Stimulated activated CD4-positive, alpha-beta T cell treated with anti-CD3 and anti-CD28 coated beads, Interleukin-15, amount 100 ng/mL, for 24 hours (primary cell): ENCODE measurements at regions not wholly inside any gene's neighbourhood (a gene's known extent, or its start where the extent isn't known, plus 50 kb on each side); places are given as distances from the start of the nearest gene placed in this dataset.
"Not testable (repeated sequence)": the region's sequence is repeated elsewhere in the genome, so short reads cannot be mapped to it uniquely, and the experiment has no call there.

Experiments
- DNase-seq: peaks from one replicate; pipeline ENCODE4 v3.0.0-alpha.2; 2020

DNA sequence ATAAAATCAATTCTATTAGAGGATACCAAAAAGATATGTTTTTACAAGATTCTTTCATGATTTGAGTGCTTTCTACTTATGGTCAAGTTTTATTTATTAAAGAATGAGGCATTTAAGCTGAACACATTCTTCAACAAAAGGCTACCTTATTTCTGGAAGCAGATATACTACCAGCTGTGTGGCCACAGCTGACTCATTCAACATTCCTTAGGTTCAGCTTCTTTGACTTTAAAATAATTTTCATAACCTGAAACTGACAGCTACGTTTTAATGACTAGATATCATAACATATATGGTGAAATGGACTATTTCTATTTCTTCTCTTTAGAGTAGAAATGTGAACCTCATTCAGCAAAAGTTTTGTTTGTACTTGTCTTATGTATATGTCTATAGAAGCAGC lies 414.2 kb upstream of the SEMA3C start:
- DNase-seq = no peak

DNA sequence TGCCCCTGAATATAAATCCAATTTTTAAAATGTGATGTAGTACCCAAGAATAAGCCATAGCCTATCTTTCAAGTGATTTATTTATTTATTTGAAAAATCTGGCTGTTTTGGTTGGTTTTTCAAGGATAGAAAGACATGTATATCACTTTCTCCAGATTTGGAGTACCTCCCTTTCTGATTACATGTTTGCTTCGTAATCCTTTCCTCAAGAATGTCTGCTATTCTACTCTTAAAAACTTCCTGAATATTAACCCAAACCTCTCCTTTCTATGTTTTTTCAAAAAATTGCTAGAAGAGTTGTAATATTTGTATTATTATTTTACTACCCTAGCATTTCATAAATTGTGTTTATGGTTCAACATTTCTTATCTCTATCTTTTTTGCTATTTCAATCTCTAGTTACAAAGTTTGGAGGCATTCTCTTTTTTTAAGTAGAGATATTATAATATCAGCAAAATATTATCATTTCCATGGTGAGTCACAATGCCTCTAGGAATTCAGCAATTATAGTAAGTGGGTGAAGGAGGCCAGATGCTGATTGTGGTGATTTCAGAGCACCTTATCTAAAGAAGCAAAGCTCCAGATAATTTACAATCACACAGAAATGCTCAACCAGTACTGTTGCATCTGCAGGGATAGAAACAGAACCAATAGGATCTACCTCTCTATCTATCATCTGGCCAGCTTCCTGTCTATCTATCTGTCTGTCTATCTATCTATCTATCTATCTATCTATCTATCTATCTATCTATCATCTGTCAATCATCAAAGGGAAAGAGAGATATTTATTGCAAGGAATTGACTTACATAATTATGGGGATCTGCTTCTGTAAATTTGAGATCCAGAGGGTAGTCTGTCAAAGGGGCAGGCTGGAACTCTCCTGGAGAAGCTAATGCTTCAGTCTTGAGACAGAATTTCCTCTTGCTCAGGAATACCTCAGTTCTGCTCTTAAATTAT lies 412.5 kb upstream of the SEMA3C start:
- no peak for DNase-seq

DNA sequence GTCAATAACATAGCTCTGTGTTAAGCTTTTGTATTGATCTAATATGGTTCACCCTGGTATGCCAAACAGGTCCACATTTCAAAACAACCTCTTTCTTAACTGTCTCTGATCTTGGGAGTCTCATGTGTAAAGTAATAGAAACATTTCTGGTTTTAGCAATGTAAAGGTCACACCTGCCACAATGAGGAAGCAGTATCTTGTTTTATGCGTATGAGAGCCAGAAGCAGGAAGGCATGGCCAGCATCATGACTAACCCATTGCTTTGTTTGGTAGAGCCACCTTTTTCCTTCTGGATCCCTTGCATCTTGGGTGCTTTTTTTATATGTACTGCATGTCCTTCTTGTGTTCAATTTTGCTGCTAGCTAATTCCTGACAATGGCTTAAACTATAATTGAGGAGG lies 411.3 kb upstream of the SEMA3C start:
- no peak for DNase-seq

DNA sequence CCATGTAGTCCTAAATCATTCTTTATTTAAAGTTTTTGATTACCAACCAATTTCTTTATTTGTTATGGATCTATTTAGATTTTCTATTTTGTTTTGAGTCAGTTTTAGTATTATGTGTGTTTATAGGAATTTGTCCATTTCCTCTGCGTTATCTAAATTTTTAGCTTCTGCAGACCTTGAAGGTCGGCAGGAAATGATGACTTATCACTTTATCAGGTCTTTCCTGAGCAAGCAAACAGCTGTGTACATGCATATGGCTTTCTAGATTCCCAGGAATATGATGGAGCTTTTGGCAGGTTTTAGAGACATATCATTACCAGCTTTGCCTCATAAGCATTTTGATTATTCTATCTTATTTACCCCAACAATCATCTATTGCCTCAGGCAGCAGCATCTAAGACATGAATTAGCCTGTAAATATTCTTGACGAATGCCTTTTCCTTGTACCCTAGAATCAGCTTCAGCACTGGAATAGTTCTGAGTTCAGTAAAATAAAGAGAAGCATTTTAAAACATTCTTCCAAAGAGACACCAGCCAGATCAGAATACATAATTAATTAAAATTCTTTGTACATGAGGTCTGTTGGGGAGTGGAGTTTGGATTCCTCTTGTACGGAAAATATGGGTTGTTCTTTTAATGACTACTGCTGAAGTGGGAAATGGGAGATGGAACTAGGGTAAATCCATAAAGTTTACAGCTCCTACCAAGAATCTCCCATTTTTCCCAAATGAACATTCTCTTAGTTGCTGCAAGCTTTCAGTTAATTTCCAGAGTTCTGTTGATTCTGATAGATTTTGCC lies 408.8 kb upstream of the SEMA3C start:
- DNase-seq = no peak

DNA sequence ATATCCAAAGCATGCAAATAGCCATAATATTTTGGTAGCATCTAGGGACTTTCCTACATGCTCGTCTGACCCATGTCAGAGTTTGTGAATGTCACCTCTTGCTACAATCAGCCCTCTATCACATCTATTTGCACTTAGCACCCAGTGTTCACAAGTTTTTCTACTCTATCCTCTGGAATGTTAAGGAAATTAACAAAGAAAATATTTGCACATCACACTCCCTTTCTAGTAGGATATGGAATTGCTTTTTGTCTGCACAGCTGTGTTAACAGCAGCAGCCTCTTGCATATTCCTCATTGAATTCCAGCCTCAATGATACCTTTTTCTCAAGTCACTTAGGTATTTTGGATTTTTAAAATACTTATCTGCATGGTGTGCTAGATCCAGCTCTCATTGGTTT lies 403.1 kb upstream of the SEMA3C start:
- DNase-seq = no peak

DNA sequence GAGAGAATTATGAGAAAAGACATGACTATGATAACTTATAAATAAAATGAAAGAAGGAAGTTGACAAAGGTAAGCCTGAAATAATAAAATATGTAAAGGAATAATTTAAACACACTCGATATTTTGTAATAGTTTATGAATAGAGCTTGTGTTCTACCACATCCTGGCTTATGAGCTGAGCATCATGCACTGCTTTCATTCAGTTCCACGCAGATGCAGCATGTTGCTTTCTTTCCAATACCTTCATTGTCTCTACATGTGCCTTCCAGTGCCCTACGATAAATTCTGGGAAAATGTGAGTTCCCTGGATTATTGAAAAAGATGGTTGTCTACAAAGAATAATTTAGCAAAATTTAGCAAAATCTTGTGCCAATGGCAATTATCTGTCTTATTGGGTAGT lies 398.9 kb upstream of the SEMA3C start:
- no peak for DNase-seq

DNA sequence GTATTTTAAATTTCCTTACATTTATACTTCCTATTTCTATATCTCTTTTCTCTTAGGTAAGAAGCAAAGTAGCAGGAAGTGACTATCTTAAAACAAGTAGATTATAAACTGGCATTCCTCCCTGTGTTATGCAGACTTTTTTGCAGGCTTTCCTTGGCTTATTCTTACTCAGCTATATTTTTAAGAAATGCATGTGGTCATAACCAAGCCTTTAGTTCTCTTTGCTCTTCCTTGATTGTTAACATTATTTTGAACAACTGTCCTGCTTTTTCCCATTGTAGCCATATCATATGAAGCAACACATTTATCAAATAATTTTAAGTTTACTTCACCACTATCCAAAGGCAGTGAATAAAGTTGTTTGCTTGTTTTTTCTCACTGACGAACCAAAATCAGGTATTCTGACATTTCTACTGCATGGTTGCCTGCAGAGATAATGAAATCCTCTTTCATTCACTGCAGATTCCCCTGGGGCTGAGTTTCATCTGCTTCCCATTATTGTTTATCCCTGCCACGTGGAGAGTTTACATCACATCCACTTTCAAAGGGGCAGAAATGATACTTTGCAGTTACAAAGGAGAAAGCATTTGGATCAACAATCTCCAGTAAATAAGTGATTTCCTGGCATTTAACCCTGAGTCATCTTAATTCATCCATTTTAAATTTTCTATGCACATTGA lies 389.9 kb upstream of the SEMA3C start:
- no peak for DNase-seq

DNA sequence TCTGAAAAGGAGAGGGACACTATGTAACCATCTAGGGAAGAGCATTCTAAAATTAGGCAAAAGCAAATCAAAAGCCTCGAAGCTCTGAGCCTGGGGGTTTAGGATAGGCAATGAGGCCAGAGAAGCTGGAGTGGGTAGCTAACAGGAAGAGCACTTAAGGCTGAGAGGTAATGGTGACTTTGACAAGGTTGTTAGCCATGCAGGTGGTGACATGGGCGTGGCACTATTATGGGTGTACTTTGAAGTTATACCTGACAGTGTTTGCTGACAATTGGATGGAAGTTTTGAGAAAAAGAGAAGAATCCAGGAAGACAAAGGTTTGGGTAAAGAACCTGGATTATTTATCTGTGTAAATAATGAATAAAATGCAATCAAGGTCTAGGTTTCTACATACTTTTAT lies 383.0 kb upstream of the SEMA3C start:
- DNase-seq = no peak

DNA sequence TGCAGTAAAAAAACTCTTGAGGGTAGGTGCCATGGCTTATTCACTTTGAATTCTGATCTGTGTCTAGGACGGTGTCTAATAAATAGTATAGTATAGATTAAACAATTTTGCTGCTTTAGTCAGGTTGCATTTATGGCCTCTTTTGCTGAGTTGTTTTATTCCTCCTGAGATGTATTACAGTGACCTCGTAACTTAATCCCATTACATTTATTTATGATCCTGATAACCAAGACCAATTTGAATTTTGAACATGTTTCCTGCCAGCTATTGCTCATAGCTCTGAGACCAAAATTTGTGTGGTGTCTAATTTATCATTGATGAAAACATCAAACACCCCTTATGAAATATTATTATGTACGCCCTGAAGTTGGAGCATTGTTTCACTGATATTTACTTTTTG lies 381.9 kb upstream of the SEMA3C start:
- DNase-seq = no peak

DNA sequence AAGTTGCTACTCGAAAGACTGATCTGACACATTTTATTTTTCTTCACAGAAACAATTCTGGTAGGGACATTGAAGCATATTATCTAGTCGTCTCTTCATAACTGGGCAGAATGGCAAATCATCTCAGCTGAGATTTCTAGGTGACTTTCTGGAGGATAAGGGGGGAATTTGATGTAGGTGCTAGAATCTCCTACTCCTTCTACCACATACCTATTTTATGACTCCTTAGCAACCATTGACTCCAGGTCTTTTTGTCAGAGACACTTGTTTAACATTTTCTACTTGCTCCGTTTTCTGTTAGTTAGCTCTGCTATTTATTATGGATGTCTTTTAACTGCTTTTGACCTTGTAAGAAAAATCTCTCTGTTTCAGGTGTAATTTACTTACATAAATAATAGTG lies 380.9 kb upstream of the SEMA3C start:
- no peak for DNase-seq

DNA sequence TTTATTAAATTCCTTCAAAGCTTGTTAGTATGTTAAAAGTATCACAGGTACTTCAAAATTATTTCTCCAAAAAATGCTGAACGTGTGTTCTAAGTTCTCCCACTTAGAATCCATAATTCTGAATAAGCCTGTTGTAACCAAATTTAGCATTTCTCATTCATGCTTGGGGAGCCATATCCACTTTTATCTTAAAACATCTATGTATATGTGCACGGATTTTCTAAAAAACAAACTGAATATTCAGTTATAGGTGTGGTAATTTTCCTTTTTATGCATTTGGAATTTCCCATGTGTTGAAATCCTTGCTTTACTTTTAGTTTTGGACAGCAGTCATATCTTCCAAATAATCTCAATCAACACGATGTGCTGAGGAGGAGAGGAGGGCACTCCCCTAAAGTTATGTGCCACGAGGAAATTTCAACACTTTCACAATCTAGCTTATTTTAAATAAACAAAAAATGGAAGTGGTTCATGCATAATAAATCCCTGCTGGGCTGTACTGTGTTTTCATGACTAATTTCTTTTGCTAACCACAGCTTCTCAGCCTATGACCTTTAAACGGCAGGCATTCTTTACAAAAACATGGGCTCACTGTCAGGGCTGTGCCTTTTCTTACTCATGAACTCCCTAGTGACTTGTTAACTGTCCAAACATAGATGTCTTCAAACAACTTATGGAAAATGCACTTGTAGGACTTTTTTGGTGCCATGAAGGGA lies 380.3 kb upstream of the SEMA3C start:
- no peak for DNase-seq

DNA sequence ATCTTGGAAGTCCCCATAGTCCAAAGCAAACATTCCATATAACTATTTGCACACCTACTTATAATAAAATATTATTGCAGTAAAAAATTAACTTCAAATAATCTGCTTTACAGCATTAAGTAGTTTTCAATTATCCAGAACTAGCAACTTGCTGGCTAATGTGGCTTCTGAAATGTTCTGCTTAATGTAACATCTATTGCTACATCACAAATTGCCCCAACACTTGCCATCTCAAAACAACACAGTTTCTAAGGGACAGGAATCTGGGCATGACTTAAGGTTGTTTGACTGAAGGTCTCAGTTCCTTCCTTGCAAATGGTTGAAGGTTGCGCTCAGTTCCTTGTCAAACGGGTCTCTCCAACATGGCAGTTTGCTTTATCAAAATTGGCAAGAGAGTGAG lies 378.5 kb upstream of the SEMA3C start:
- no peak for DNase-seq

DNA sequence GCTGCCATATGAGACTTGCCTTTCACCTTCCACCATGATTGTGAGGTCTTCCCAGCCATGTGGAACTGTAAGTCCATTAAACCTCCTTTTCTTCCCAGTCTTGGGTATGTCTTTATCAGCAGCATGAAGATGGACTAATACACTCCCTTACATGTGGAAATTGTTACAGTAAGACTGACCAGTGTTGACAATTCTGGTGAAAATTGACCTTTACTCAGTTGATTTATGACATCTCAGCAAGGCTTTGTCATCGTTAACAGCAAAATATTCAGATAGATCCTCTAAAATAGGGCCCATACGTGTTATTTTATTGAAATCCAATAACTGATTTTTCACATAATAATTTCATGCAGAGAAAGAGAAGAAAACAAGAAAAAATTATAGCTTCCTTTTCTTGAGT lies 377.9 kb upstream of the SEMA3C start:
- no peak for DNase-seq

DNA sequence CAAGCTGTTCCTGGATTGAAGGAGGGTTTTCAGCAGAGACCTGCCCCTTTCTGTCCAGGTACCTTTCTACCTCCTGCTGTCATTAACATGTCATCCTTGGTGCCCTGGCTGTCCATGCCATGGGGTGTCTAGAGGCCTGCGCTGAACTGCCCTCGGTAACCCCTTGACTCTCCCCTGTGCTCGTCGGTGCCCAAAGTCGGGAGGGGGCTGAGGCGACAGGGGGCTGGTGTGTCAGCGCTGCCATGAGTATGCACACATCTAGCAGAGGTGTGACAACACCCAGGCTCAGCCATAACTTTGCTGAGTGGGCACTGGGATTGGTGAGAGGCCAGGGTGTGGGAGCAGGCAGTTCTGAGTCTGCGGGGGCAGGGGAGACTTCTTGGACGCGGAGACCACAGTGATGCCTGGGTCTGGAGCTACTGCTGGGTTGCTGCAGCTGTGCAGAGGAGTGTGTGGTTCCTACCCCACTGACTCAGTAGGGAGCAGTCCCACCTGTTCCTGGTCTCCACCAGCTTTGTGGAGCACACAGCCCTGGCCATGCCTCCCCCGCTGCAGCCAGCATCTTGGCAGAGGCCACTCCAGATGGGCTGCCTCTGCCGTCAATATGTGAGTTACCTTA lies 376.2 kb upstream of the SEMA3C start:
- DNase-seq = no peak

DNA sequence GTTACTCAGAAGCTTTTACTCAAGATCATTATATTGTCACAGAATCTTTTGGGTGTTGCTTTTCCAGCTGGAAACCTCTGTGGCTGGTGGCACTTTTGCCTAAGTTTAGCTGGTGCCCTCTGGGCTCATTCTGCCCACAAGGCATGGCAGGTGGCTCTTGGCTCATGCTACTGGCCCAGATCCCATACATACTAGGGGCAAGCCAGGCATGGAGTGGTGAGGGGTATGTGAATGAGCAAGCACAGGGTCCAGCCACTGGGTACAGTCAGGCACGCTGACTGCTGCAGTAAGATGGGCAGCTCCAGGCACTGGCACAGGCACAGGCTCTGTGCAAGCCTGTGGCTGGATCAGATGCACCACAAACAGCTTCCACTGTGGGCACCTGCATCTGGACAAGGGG lies 375.0 kb upstream of the SEMA3C start:
- no peak for DNase-seq

DNA sequence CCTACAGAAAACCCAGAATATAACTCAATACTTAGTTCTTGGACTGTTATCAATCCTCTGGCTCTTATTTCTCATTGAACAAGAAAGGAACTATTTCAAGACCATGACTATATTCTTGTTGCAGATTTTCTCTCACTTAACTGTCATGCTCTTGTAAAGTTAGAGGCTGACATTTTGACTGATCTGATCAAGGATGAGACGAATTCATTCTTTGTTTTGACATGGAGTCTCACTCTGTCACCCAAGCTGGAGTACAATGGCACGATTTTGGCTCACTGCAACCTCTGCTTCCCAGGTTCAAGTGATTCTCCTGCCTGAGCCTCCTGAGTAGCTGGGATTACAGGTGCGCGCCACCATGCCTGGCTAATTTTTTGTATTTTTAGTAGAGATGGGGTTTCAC lies 367.9 kb upstream of the SEMA3C start:
- DNase-seq = not testable (repeated sequence)

DNA sequence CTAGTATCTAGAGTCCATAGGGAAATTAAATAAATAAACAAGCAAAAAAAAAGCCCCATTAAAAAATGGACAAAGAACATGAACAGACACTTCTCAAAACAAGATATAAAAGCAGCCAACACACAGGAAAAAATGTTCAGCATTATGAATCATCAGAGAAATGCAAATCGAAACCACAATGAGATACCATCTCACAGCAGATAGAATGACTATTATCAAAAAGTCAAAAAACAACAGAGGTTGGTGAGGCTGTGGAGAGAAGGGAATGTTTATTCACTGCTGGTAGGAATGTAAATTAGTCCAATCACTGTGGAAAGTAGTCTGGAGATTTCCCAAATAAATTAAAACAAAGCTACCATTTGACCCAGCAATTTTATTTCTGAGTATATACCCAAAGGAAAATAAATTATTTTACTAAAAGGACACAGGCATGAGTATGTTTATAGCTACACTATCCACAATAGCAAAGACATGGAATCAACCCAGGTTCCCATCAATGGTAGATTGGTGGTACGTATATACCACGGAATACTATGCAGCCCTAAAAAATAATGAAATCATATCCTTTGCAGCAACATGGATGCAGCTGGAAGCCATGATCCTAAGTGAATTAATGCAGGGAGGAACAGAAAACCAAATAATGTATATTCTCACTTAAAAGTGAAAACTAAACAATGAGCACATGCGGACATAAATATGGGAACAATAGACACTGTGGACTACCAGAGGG lies 366.5 kb upstream of the SEMA3C start:
- DNase-seq = no peak

DNA sequence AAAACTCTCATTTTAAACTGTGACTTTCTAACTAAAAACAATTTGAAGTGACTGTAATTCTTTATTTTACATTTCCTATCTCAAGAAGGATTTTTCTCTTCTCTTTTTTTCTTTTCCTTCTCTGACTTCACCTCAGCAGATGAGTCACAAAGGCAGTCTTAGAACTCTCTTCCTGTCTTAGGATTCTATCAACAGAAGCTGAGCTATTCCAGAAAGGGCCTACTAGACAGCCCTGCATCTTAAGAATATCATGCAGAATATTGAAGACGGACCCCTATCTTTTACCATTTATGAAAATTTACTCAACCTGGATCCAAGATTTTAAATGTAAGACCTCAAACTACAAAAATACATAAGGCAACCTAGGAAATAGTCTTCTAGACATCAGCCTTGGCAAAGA lies 365.7 kb upstream of the SEMA3C start:
- DNase-seq = no peak

DNA sequence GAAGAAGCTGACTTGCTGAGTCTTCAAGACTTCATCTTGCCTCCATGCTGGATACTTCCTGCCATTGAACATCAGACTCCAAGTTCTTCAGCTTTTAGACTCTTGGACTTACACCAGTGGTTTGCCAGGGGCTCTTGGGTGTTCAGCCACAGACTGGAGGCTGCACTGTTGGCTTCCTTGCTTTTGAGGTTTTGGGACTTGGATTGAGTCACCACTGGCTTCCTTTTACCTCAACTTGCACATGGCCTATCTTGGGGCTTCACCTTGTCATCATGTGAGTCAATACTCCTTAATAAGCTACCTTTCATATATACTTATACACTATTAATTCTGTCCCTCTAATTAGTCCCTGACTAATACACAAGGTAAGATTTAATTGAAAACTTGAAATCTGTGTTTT lies 361.7 kb upstream of the SEMA3C start:
- no peak for DNase-seq

DNA sequence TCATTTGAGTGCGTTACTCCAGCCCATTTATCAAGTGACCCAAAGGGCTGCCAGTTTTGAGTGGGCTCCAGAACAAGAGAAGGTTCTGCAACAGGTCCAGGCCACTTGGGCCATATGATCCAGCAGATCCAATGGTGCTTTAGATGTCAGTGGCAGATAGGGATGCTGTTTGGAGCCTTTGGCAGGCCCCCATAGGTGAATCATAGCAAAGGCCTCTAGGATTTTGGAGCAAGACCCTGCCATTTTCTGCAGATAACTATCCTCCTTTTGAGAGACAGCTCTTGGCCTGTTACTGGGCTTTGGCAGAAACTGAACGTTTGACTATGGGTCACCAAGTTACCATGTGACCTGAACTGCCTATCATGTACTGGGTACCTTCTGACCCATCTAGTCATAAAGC lies 358.8 kb upstream of the SEMA3C start:
- no peak for DNase-seq

DNA sequence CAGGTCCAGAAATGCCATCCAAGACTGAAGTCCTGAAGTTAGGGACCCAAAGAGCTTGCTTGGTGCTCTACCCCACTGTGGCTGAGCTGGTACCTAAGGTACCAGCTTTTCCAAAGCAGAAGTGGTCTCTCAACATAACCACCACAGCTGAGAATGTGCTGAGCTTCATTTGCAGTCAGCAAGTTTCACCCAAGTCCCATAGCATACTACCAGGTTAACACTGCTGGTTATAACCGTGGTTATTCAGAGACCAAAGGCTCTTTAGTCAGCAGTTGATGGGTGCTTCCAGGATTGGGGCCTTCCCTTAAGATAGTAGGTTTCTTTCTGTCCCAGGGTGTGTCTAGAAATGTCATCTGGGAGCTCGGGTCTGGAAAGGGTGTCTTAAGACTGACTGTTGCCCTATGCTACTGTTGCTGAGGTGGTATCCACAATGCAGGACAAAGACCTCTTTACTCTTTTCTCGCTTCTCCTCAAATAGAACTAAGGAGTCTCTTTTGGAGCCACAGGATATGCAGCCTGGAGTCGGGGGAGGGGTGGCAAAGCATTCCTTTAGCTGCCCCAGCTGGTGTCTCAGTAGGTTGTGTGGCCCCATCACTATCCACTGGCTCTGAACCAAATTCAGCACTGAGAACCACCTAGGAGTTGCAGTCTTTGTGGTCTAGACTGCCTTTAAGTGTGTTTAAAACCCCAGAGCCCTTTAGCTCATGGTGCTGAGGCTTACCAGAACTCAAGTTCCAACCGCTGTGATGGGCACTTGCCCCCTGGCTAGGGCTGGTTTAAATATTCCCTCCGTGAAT lies 354.9 kb upstream of the SEMA3C start:
- no peak for DNase-seq
